HG02678 (cell line): ENCODE measurements at regions not wholly inside any gene's neighbourhood (a gene's known extent, or its start where the extent isn't known, plus 50 kb on each side); places are given as distances from the start of the nearest gene placed in this dataset.

Source experiments
- ATAC-seq: cut with Tn5 transposase; IDR thresholded peaks from one replicate; pipeline ENCODE4 v1.9.1; 2021; ENCODE audit warnings: mild to moderate bottlenecking, moderate library complexity; ENCODE audit not compliant: unreplicated experiment

DNA sequence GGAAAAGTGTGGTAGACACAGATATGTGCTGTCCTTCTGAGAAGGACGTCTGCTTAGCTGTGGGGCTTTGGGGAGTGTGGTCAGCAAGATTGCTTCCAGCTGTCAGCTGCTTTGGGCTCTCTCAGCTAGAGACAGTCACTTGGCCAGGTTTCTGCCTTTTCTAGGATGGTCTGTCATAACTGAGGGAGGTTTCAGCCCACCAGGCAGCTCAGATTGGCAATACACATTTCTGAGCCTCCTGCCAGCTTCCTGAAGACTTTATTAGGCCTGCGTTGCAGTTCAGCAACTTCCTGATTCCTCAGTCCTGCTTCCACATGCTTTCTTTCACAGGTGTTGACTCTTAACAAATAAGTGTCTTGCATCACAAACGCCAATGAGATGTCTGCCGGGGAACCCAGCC lies 286.5 kb downstream of the SQOR start:
- no peak for ATAC-seq

DNA sequence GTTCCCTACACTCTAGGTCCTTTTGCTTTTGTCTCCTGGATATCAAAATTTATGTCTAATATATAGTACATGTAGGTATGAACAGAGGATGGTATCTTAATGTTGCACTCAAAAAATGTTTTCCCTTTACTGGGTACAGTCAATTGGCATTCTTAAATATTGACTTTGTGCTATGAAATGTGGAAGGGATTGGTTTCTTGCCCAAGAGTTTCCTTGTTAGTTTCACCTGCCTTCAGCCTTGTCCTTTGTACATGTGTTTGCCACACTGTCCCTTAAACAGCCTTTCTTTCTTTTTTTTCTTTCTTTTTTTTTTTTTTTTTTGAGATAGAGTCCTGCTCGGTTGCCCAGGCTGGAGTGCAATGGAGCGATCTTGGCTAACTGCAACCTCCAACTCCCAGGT lies 287.1 kb downstream of the SQOR start:
- ATAC-seq = no peak

DNA sequence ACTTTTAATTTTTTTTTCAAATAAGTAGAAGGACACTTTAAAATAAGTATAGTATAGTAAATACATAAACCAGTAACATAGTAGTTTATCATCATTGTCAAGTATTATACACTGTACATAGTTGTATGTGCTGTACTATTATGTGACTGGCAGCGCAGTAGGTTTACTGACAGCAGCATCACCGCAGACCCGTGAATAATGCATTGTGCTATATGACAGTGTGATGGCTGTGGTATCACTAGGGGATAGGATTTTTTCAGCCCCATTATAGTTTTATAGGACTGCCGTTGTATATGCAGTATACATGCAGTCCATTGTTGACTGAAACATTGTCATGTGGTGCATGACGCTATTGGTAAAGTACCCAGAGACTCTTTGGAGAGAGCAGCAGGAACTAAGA lies 306.5 kb downstream of the SQOR start:
- no peak for ATAC-seq

GRCh38 chr15:45943240-45943639 lies 308.4 kb downstream of the SQOR start:
- peak; percentile 75 for ATAC-seq

DNA sequence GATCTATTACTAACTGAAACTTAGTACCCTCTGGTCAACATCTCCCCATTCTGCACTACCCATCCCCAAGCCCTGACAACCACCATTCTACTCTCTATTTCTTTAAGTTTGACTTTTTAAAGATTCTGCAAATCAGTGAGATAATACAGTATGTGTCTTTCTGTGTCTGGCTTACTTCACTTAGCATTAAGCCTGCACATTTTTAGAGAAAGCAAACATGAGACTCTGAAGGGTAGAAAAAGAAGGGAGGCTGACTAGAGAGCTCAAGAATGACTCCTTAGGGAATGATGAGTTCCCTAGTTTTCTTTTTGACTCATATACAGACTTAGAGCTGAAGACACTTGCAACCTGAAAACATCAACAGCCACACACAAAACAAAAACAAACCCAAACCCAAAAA lies 311.3 kb downstream of the SQOR start:
- ATAC-seq = no peak

DNA sequence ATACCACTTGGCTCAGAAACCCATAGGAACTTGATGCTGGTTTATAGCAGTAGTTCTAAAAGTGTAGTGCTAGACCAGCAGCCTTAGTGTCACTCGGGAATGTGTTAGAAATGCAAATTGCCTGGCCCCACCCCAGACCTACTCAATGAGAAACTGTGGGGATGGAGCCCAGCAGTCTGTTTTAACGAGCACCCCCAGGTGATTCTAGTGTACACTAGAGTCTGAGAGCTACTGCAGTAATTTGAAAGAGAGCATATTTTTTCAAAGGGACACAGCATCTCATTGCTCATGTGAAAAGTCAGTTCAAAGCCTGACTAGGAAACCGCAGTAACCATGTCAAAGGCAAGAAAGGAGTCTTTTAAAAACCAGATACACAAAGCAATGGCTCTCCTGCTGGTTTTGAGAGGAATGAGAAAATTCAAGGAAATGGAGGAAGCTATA lies 313.4 kb downstream of the SQOR start:
- no peak for ATAC-seq

- ATAC-seq = no peak
Observed at GRCh38 chr15:45958924-45959323, 324.1 kb downstream of the SQOR start.

DNA sequence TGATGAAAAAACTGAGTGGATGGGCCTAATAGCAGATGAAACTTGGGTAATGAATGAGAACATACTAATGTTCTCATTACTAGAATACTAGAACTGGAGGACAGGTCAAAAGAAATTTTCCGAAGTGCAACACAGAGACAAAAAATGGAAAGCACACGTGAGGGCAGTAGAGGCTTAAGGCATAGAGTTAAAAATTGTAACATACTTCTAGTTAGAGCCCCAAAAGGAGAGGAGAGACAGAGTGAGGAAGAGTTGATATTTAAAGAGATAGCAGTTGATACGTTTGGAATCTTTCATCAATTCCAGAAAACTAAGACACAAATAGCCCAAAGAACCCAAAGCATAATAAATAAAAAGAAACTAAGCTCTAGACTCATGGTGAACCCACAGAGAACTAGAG lies 327.9 kb downstream of the SQOR start:
- ATAC-seq = no peak

DNA sequence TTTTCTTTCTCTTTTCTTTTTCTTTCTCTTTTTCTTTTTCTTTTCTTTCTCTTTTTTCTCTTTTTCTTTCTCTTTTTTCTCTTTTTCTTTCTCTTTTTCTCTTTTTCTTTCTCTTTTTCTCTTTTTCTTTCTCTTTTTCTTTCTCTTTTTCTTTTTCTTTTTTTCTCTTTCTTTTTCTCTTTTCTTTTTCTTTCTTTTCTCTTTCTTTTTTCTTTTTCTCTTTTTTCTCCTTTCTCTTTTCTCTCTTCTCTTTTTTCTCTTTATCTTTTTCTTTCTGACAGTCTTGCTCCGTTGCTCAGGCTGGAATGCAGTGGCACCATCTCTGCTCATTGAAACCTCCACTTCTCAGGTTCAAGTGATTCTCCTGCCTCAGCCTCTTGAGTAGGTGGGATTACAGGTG lies 335.7 kb downstream of the SQOR start:
- ATAC-seq = no peak

GRCh38 chr15:45980366-45980765 lies 345.5 kb downstream of the SQOR start:
- ATAC-seq = no peak

- ATAC-seq = no peak
Observed at GRCh38 chr15:45981625-45982024, 346.8 kb downstream of the SQOR start.

GRCh38 chr15:45991863-45992262 lies 357.0 kb downstream of the SQOR start:
- ATAC-seq = no peak

DNA sequence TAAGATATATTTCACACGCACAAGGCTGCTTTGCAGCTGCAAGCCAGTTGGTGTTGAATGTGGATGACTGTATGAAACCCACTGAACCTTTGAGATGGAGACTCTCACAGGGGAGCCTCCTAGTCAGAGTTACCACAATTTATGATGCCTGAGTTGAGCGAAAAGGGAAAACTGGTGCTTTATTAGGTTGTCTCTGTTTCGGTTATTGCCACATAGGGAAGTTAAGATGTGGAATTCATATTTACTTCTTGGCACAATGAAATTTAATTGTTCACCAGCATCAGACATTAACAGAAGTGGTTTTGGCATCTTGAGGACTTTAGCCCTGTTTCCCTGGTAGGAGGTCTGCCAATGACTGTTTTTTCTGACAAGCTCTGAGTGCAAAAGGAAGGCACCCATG lies 358.2 kb downstream of the SQOR start:
- no peak for ATAC-seq

DNA sequence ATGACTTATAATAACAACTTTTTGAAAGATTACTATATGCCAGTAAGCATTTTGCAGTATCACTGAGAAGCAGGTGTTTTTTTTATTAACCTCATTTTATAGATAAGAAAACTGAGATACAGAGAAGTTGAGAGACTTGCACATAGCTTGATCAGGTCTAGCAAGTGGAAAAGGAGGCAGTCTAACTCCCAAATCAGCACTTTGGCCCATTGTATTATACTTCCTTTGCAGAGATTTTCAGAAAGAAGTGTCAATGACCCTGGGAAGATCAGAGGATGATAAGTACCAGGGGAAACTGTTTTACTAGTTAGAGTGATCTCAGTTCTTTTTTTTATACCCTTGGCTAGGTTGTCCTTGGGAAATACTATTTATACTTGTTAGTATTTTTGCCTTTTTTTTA lies 358.7 kb downstream of the SQOR start:
- ATAC-seq = no peak

- ATAC-seq = no peak
Observed at GRCh38 chr15:45995800-45996199, 361.0 kb downstream of the SQOR start.

DNA sequence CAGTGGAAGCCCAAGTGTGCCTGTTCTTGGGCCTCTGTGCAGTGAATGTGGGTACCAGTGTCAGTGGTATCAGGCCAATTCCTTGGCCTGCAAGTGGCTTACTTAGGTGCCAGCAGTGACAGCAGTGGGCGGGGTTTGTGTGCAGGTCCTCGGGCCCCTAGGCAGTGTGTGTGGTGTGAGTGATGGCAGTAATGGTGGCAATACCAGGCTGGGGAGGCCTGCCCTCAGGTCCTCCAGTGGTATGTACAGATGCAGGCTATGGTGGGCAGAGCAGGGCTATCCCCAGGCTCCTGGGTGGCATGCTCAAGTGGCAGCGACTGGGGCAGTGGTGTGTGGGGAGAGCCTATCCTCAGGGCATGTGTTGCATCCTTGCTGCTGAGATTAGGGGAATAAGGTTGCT lies 379.7 kb downstream of the SQOR start:
- ATAC-seq = no peak

DNA sequence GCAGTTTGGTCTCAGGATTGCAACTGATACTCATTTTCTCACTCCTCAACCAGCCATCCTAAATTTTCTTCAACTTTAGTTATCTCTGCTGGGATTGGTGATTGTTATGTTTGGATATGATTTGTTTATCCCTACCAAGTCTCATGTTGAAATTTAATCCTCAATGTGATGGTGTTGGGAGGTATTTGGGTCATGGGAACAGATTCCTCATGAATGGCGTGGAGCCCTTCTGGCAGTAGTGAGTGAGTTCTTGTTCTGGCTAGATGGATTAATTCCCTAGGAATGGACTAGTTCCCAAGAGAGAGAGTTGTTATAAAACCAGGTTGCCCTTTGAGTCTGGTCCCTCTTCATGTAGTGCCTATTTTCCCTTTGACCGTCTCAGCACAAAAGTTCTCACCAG lies 399.9 kb downstream of the SQOR start:
- no peak for ATAC-seq

GRCh38 chr15:46039703-46040102 lies 404.9 kb downstream of the SQOR start:
- ATAC-seq = no peak

DNA sequence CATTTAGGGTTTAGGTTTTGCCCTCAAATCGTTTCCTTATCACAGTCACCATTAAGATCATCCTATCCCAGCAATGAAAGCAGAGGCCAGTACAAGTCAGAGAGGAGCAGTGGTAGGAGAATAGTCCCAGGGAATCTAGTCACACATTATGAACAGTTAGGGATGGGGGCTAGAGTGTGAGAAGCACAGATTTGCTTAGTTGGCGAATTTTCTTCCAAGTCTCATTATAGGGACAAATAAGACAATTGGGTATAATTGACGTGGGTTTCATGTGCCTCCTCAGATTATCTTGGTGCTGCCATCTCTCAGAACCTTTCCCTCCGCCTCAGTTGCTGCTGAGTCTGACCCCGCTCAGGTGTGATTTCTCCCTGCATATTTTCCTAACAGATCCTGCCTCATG lies 407.1 kb downstream of the SQOR start:
- no peak for ATAC-seq

- no peak for ATAC-seq
Observed at GRCh38 chr15:46059921-46060594, 425.2 kb downstream of the SQOR start.

GRCh38 chr15:46061002-46061401 lies 426.2 kb downstream of the SQOR start:
- no peak for ATAC-seq

- ATAC-seq = no peak
Observed at GRCh38 chr15:46077220-46077619, 442.4 kb downstream of the SQOR start.

GRCh38 chr15:46079046-46079445 lies 444.2 kb downstream of the SQOR start:
- no peak for ATAC-seq
